ENCODE measurements at regions not wholly inside any gene's neighbourhood (a gene's known extent, or its start where the extent isn't known, plus 50 kb on each side); places are given as distances from the start of the nearest gene placed in this dataset.
A peak's percentile ranks its signal among the peaks of the same experiment; 100 is the strongest.

GRCh38 chr12:13654456-13654855, 326.9 kb downstream of the GRIN2B start:
- Histone ChIP-seq H4K8ac (ENCODE audit: low read depth, low read length) (no peak overlapping the region), H2BK5ac (ENCODE audit: low read length) (no peak overlapping the region), H3K56ac (ENCODE audit: low read length) (no peak overlapping the region), H4K5ac (ENCODE audit: low read length) (no peak overlapping the region), H3K4ac (ENCODE audit: low read depth, low read length) (no peak overlapping the region), H3K27me3 (ENCODE audit: insufficient read depth, low read length, poor library complexity) (no peaks in the 10 kb centered on the region), H2BK15ac (replicated peaks; ENCODE audit: low read depth) (no peak overlapping the region), H3K27ac (ENCODE audit: low read depth, low read length) (no peak overlapping the region), H3K23ac (ENCODE audit: low read length) (no peak overlapping the region), H3K36me3 (ENCODE audit: control insufficient read depth, insufficient read depth, low read length) (no peaks in the 10 kb centered on the region), H3K4me1 (ENCODE audit: control insufficient read depth, low read depth, low read length) (no peaks in the 10 kb centered on the region), H3K4me2 (ENCODE audit: low read length) (no peak overlapping the region), H3K4me3 (ENCODE audit: low read length) (no peak overlapping the region), H3K9ac (ENCODE audit: low read length) (no peak overlapping the region), H3K79me2 (ENCODE audit: control insufficient read depth, insufficient read depth, low read length) (no peaks in the 10 kb centered on the region), H2BK120ac (ENCODE audit: low read depth, low read length) (no peak overlapping the region), H2AK5ac (ENCODE audit: low read length) (no peak overlapping the region), H3K18ac (ENCODE audit: low read length) (no peak overlapping the region), H3K79me1 (ENCODE audit: low read length) (no peaks in the 10 kb centered on the region)
- no CpG with 5 or more reads among the region's 1 CpG for whole genome bisulfite sequencing (ENCODE audit: extremely low coverage, insufficient coverage, low lambda C conversion rate)
- no peak for DNase-seq

GRCh38 chr12:13652105-13652504, 329.3 kb downstream of the GRIN2B start:
- H3K27me3 ChIP-seq (ENCODE audit: insufficient read depth, low read length, poor library complexity) = no peaks in the 10 kb centered on the region
- H2BK5ac ChIP-seq (ENCODE audit: low read length) = no peak overlapping the region
- H2BK15ac ChIP-seq (replicated peaks; ENCODE audit: low read depth) = no peak overlapping the region
- H3K79me1 ChIP-seq (ENCODE audit: low read length) = no peaks in the 10 kb centered on the region
- H2BK120ac ChIP-seq (ENCODE audit: low read depth, low read length) = no peak overlapping the region
- no peak overlapping the region for H3K56ac ChIP-seq (ENCODE audit: low read length)
- H3K23ac ChIP-seq (ENCODE audit: low read length) = no peak overlapping the region
- H3K4ac ChIP-seq (ENCODE audit: low read depth, low read length) = no peak overlapping the region
- no peak overlapping the region for H4K5ac ChIP-seq (ENCODE audit: low read length)
- no peak overlapping the region for H4K8ac ChIP-seq (ENCODE audit: low read depth, low read length)
- H3K4me2 ChIP-seq (ENCODE audit: low read length) = no peak overlapping the region
- H3K18ac ChIP-seq (ENCODE audit: low read length) = no peak overlapping the region
- no peaks in the 10 kb centered on the region for H3K79me2 ChIP-seq (ENCODE audit: control insufficient read depth, insufficient read depth, low read length)
- no peak overlapping the region for H2AK5ac ChIP-seq (ENCODE audit: low read length)
- H3K36me3 ChIP-seq (ENCODE audit: control insufficient read depth, insufficient read depth, low read length) = no peaks in the 10 kb centered on the region
- H3K27ac ChIP-seq (ENCODE audit: low read depth, low read length) = no peak overlapping the region
- WGBS (ENCODE audit: extremely low coverage, insufficient coverage, low lambda C conversion rate) = no CpG with 5 or more reads among the region's 1 CpG
- H3K4me3 ChIP-seq (ENCODE audit: low read length) = no peak overlapping the region
- no peak overlapping the region for H3K9ac ChIP-seq (ENCODE audit: low read length)
- H3K4me1 ChIP-seq (ENCODE audit: control insufficient read depth, low read depth, low read length) = no peaks in the 10 kb centered on the region
- DNase-seq = no peak

GRCh38 chr12:13635709-13636108, 345.7 kb downstream of the GRIN2B start:
- Histone ChIP-seq H3K27ac (ENCODE audit: low read depth, low read length) (no peak overlapping the region), H4K8ac (ENCODE audit: low read depth, low read length) (no peak overlapping the region), H3K4me2 (ENCODE audit: low read length) (no peak overlapping the region), H3K9ac (ENCODE audit: low read length) (no peak overlapping the region), H3K36me3 (ENCODE audit: control insufficient read depth, insufficient read depth, low read length) (no peaks in the 10 kb centered on the region), H3K23ac (ENCODE audit: low read length) (no peak overlapping the region), H4K5ac (ENCODE audit: low read length) (no peak overlapping the region), H3K4me3 (ENCODE audit: low read length) (no peak overlapping the region), H3K79me1 (ENCODE audit: low read length) (no peaks in the 10 kb centered on the region), H3K56ac (ENCODE audit: low read length) (no peak overlapping the region), H2BK5ac (ENCODE audit: low read length) (no peak overlapping the region), H3K4ac (ENCODE audit: low read depth, low read length) (no peak overlapping the region), H3K4me1 (ENCODE audit: control insufficient read depth, low read depth, low read length) (no peaks in the 10 kb centered on the region), H2BK15ac (replicated peaks; ENCODE audit: low read depth) (no peak overlapping the region), H3K18ac (ENCODE audit: low read length) (no peak overlapping the region), H2BK120ac (ENCODE audit: low read depth, low read length) (no peak overlapping the region), H2AK5ac (ENCODE audit: low read length) (no peak overlapping the region), H3K27me3 (ENCODE audit: insufficient read depth, low read length, poor library complexity) (no peaks in the 10 kb centered on the region), H3K79me2 (ENCODE audit: control insufficient read depth, insufficient read depth, low read length) (no peaks in the 10 kb centered on the region)
- no CpG with 5 or more reads among the region's 2 CpGs for WGBS (ENCODE audit: extremely low coverage, insufficient coverage, low lambda C conversion rate)
- DNase-seq = no peak

- Histone ChIP-seq H3K36me3 (ENCODE audit: control insufficient read depth, insufficient read depth, low read length) (no peaks in the 10 kb centered on the region), H2BK120ac (ENCODE audit: low read depth, low read length) (no peak overlapping the region), H3K23ac (ENCODE audit: low read length) (no peak overlapping the region)
Measured at GRCh38 chr12:13631873-13632272, 349.5 kb downstream of the GRIN2B start.

GRCh38 chr12:13630354-13630753, 351.0 kb downstream of the GRIN2B start:
- no peak overlapping the region for H3K4me3 ChIP-seq (ENCODE audit: low read length)
- H4K5ac ChIP-seq (ENCODE audit: low read length) = no peak overlapping the region
- no peaks in the 10 kb centered on the region for H3K79me2 ChIP-seq (ENCODE audit: control insufficient read depth, insufficient read depth, low read length)
- H4K8ac ChIP-seq (ENCODE audit: low read depth, low read length) = no peak overlapping the region
- no peak overlapping the region for H2BK5ac ChIP-seq (ENCODE audit: low read length)
- no peaks in the 10 kb centered on the region for H3K36me3 ChIP-seq (ENCODE audit: control insufficient read depth, insufficient read depth, low read length)
- no peaks in the 10 kb centered on the region for H3K4me1 ChIP-seq (ENCODE audit: control insufficient read depth, low read depth, low read length)
- H3K27ac ChIP-seq (ENCODE audit: low read depth, low read length) = no peak overlapping the region
- no peak overlapping the region for H3K4me2 ChIP-seq (ENCODE audit: low read length)
- H3K4ac ChIP-seq (ENCODE audit: low read depth, low read length) = no peak overlapping the region
- H3K56ac ChIP-seq (ENCODE audit: low read length) = no peak overlapping the region
- H3K27me3 ChIP-seq (ENCODE audit: insufficient read depth, low read length, poor library complexity) = no peaks in the 10 kb centered on the region
- no peak overlapping the region for H2AK5ac ChIP-seq (ENCODE audit: low read length)
- DNase-seq = no peak
- no peak overlapping the region for H2BK15ac ChIP-seq (replicated peaks; ENCODE audit: low read depth)
- H2BK120ac ChIP-seq (ENCODE audit: low read depth, low read length) = no peak overlapping the region
- no peak overlapping the region for H3K18ac ChIP-seq (ENCODE audit: low read length)
- no peak overlapping the region for H3K23ac ChIP-seq (ENCODE audit: low read length)
- no peaks in the 10 kb centered on the region for H3K79me1 ChIP-seq (ENCODE audit: low read length)
- no CpG with 5 or more reads among the region's 3 CpGs for WGBS (ENCODE audit: extremely low coverage, insufficient coverage, low lambda C conversion rate)
- H3K9ac ChIP-seq (ENCODE audit: low read length) = no peak overlapping the region

More at GRCh38 chr12:13631873-13632272, 349.5 kb downstream of the GRIN2B start:
- H2BK5ac ChIP-seq (ENCODE audit: low read length) = no peak overlapping the region
- H4K5ac ChIP-seq (ENCODE audit: low read length) = no peak overlapping the region
- H3K79me1 ChIP-seq (ENCODE audit: low read length) = no peaks in the 10 kb centered on the region
- H2BK15ac ChIP-seq (replicated peaks; ENCODE audit: low read depth) = no peak overlapping the region
- no peak overlapping the region for H3K9ac ChIP-seq (ENCODE audit: low read length)
- H3K4me2 ChIP-seq (ENCODE audit: low read length) = no peak overlapping the region
- H3K18ac ChIP-seq (ENCODE audit: low read length) = no peak overlapping the region
- no peak overlapping the region for H3K56ac ChIP-seq (ENCODE audit: low read length)
- H3K4me3 ChIP-seq (ENCODE audit: low read length) = no peak overlapping the region
- no peak overlapping the region for H2AK5ac ChIP-seq (ENCODE audit: low read length)
- DNase-seq = no peak
- H3K4ac ChIP-seq (ENCODE audit: low read depth, low read length) = no peak overlapping the region
- H3K4me1 ChIP-seq (ENCODE audit: control insufficient read depth, low read depth, low read length) = no peaks in the 10 kb centered on the region
- no CpG with 5 or more reads among the region's 2 CpGs for WGBS (ENCODE audit: extremely low coverage, insufficient coverage, low lambda C conversion rate)
- H3K27me3 ChIP-seq (ENCODE audit: insufficient read depth, low read length, poor library complexity) = no peaks in the 10 kb centered on the region
- H3K27ac ChIP-seq (ENCODE audit: low read depth, low read length) = no peak overlapping the region
- H3K79me2 ChIP-seq (ENCODE audit: control insufficient read depth, insufficient read depth, low read length) = no peaks in the 10 kb centered on the region
- H4K8ac ChIP-seq (ENCODE audit: low read depth, low read length) = no peak overlapping the region

GRCh38 chr12:13628067-13628466, 353.3 kb downstream of the GRIN2B start:
- DNase-seq = peak; percentile 18
- H3K79me2 ChIP-seq (ENCODE audit: control insufficient read depth, insufficient read depth, low read length) = no peaks in the 10 kb centered on the region
- no peak overlapping the region for H3K27ac ChIP-seq (ENCODE audit: low read depth, low read length)
- no peaks in the 10 kb centered on the region for H3K4me1 ChIP-seq (ENCODE audit: control insufficient read depth, low read depth, low read length)
- no peaks in the 10 kb centered on the region for H3K36me3 ChIP-seq (ENCODE audit: control insufficient read depth, insufficient read depth, low read length)
- H3K79me1 ChIP-seq (ENCODE audit: low read length) = no peaks in the 10 kb centered on the region
- H2AK5ac ChIP-seq (ENCODE audit: low read length) = no peak overlapping the region
- no peak overlapping the region for H2BK120ac ChIP-seq (ENCODE audit: low read depth, low read length)
- no peak overlapping the region for H3K23ac ChIP-seq (ENCODE audit: low read length)
- no peak overlapping the region for H3K4me3 ChIP-seq (ENCODE audit: low read length)
- no CpG with 5 or more reads among the region's 1 CpG for WGBS (ENCODE audit: extremely low coverage, insufficient coverage, low lambda C conversion rate)
- H3K56ac ChIP-seq (ENCODE audit: low read length) = no peak overlapping the region
- H4K5ac ChIP-seq (ENCODE audit: low read length) = no peak overlapping the region
- no peak overlapping the region for H3K4me2 ChIP-seq (ENCODE audit: low read length)
- no peak overlapping the region for H2BK15ac ChIP-seq (replicated peaks; ENCODE audit: low read depth)
- no peak overlapping the region for H4K8ac ChIP-seq (ENCODE audit: low read depth, low read length)
- H2BK5ac ChIP-seq (ENCODE audit: low read length) = no peak overlapping the region
- no peaks in the 10 kb centered on the region for H3K27me3 ChIP-seq (ENCODE audit: insufficient read depth, low read length, poor library complexity)
- no peak overlapping the region for H3K9ac ChIP-seq (ENCODE audit: low read length)
- no peak overlapping the region for H3K18ac ChIP-seq (ENCODE audit: low read length)
- no peak overlapping the region for H3K4ac ChIP-seq (ENCODE audit: low read depth, low read length)
